Retinal pigment epithelial cell (primary cell): ENCODE measurements at regions not wholly inside any gene's neighbourhood (a gene's known extent, or its start where the extent isn't known, plus 50 kb on each side); places are given as distances from the start of the nearest gene placed in this dataset.

Experiments used
- DNase-seq: peaks from one replicate; pipeline ENCODE4 v3.0.0-alpha.2; 2010; ENCODE audit warnings: low read depth
- H3K4me3 ChIP-seq: 2 replicates; pipeline ENCODE4 v1.5.1; 2011; ENCODE audit warnings: mild to moderate bottlenecking, low read length, control low read depth, moderate library complexity
- CTCF ChIP-seq: conservative IDR thresholded peaks from 2 replicates; pipeline ENCODE4 v1.5.1; 2011; ENCODE audit warnings: low read depth, low read length, control low read depth, inconsistent platforms

GRCh38 chr10:58932126-58932525 lies 244.3 kb upstream of the PHYHIPL start:
- no peak for TF ChIP-seq CTCF
- no peak overlapping the region for H3K4me3 ChIP-seq
- no peak for DNase-seq

- no peak for TF ChIP-seq CTCF
- no peak overlapping the region for H3K4me3 ChIP-seq
- DNase-seq: no peak
These were observed 243.7 kb upstream of the PHYHIPL start for GRCh38 chr10:58932577-58933314.

GRCh38 chr10:58936364-58936763 lies 240.1 kb upstream of the PHYHIPL start:
- H3K4me3 ChIP-seq: no peak overlapping the region
- no peak for TF ChIP-seq CTCF
- no peak for DNase-seq

- TF ChIP-seq CTCF: no peak
- no peak for DNase-seq
- no peak overlapping the region for H3K4me3 ChIP-seq
These were observed 239.0 kb upstream of the PHYHIPL start for GRCh38 chr10:58937423-58937822.

- DNase-seq: no peak
- H3K4me3 ChIP-seq: no peak overlapping the region
- no peak for TF ChIP-seq CTCF
These were observed 233.7 kb upstream of the PHYHIPL start for GRCh38 chr10:58942724-58943123.

GRCh38 chr10:58943256-58943890 lies 233.1 kb upstream of the PHYHIPL start:
- no peak for DNase-seq
- H3K4me3 ChIP-seq: no peak overlapping the region
- TF ChIP-seq CTCF: no peak

GRCh38 chr10:58943960-58944359 lies 232.5 kb upstream of the PHYHIPL start:
- no peak for TF ChIP-seq CTCF
- no peak for DNase-seq
- H3K4me3 ChIP-seq: no peak overlapping the region
